Neural cell (in vitro differentiated cells): ENCODE measurements at regions not wholly inside any gene's neighbourhood (a gene's known extent, or its start where the extent isn't known, plus 50 kb on each side); places are given as distances from the start of the nearest gene placed in this dataset.

Source experiments
- H2AFZ ChIP-seq: fragments of 200-600, 300-800 bp; sonication (generic), shearing (Covaris generic); 2 replicates; pipeline ENCODE4 v1.6.0; 2014; ENCODE audit warnings: low read depth, mild to moderate bottlenecking, antibody characterized with exemption, low read length, moderate library complexity
- H3F3A ChIP-seq: fragments of 200-600 bp; shearing (Covaris generic); 2 replicates; pipeline ENCODE4 v1.6.1; 2016; ENCODE audit warnings: mild to moderate bottlenecking, moderate library complexity, mixed read lengths, antibody characterized with exemption, low read length; ENCODE audit not compliant: insufficient read depth, poor library complexity, severe bottlenecking
- H3K27ac ChIP-seq: fragments of 200-600, 300-800 bp; sonication (generic), shearing (Covaris generic); 2 replicates; pipeline ENCODE4 v1.5.1; 2014; ENCODE audit warnings: mild to moderate bottlenecking, low read length, moderate library complexity
- H3K27me3 ChIP-seq: fragments of 300-800, 200-600 bp; sonication (generic), shearing (Covaris generic); 2 replicates; pipeline ENCODE4 v1.6.0; 2014; ENCODE audit warnings: mild to moderate bottlenecking, low read depth, low read length, moderate library complexity; ENCODE audit not compliant: insufficient read depth
- H3K36me3 ChIP-seq: fragments of 300-800, 200-600 bp; sonication (generic), shearing (Covaris generic); 2 replicates; pipeline ENCODE4 v1.5.1; 2014; ENCODE audit warnings: mild to moderate bottlenecking, antibody characterized with exemption, low read length, moderate library complexity; ENCODE audit not compliant: insufficient read depth
- H3K4me2 ChIP-seq: fragments of 300-800, 200-600 bp; sonication (generic), shearing (Covaris generic); 2 replicates; pipeline ENCODE4 v1.6.0; 2014; ENCODE audit warnings: mild to moderate bottlenecking, low read length
- H3K4me3 ChIP-seq: fragments of 300-800, 200-600 bp; sonication (generic), shearing (Covaris generic); 2 replicates; pipeline ENCODE4 v1.5.1; 2014; ENCODE audit warnings: mild to moderate bottlenecking, low read length, moderate library complexity
- H3K79me2 ChIP-seq: fragments of 200-600 bp; shearing (Covaris generic); replicated peaks from 2 replicates; pipeline ENCODE4 v1.6.0; 2014; ENCODE audit warnings: mild to moderate bottlenecking, low read length, moderate library complexity; ENCODE audit not compliant: insufficient read depth
- H3K9ac ChIP-seq: fragments of 300-800, 200-600 bp; sonication (generic), shearing (Covaris generic); 2 replicates; pipeline ENCODE4 v1.6.1; 2016; ENCODE audit warnings: mild to moderate bottlenecking, low read length, mixed read lengths
- H3K9me2 ChIP-seq: fragments of 200-600 bp; shearing (Covaris generic); 2 replicates; pipeline ENCODE4 v1.6.1; 2016; ENCODE audit warnings: mild to moderate bottlenecking, low read length, mixed read lengths; ENCODE audit not compliant: insufficient read depth
- H3K9me3 ChIP-seq: fragments of 200-600, 300-800 bp; sonication (generic), shearing (Covaris generic); 2 replicates; pipeline ENCODE4 v1.6.1; 2016; ENCODE audit warnings: mild to moderate bottlenecking, mixed run types, low read length, moderate library complexity, mixed read lengths
- H4K20me1 ChIP-seq: fragments of 200-600 bp; shearing (Covaris generic); 2 replicates; pipeline ENCODE4 v1.6.1; 2016; ENCODE audit warnings: mild to moderate bottlenecking, mixed run types; ENCODE audit not compliant: insufficient read depth
- EP300 ChIP-seq: fragments of 450-650 bp; conservative IDR thresholded peaks from 2 replicates; pipeline ENCODE4 v1.6.1; 2014; ENCODE audit warnings: antibody characterized with exemption, mild to moderate bottlenecking, moderate library complexity; ENCODE audit not compliant: poor library complexity, severe bottlenecking
- EZH2 ChIP-seq: fragments of 200-600, 300-800 bp; shearing (Covaris generic), sonication (generic); IDR thresholded peaks from 2 replicates; pipeline ENCODE4 v1.6.1; 2014; ENCODE audit warnings: antibody characterized with exemption, low read length, borderline replicate concordance, mild to moderate bottlenecking; ENCODE audit not compliant: insufficient read depth, poor library complexity, severe bottlenecking
- MXI1 ChIP-seq: fragments of 450-650 bp; conservative IDR thresholded peaks from 2 replicates; pipeline ENCODE4 v1.6.1; 2014; ENCODE audit warnings: antibody characterized with exemption, mild to moderate bottlenecking; ENCODE audit not compliant: poor library complexity, severe bottlenecking
- POLR2AphosphoS5 ChIP-seq: IDR thresholded peaks from 2 replicates; pipeline ENCODE4 v1.6.1; 2012
- RAD21 ChIP-seq: fragments of 450-650 bp; conservative IDR thresholded peaks from 2 replicates; pipeline ENCODE4 v1.6.1; 2014; ENCODE audit warnings: antibody characterized with exemption, mild to moderate bottlenecking, moderate library complexity
- SMC3 ChIP-seq: fragments of 450-650 bp; conservative IDR thresholded peaks from 2 replicates; pipeline ENCODE4 v1.6.1; 2014; ENCODE audit warnings: antibody characterized with exemption, mild to moderate bottlenecking, moderate library complexity; ENCODE audit not compliant: poor library complexity
- TAF1 ChIP-seq: IDR thresholded peaks from 2 replicates; pipeline ENCODE4 v1.6.1; 2012; ENCODE audit warnings: low read depth
- TF ChIP-seq, protein P1 (sequence below): IDR thresholded peaks from 2 replicates; pipeline ENCODE4 v1.6.1; 2012; ENCODE audit warnings: borderline replicate concordance
- TF ChIP-seq, protein P2 (sequence below): fragments of 450-650 bp; IDR thresholded peaks from 2 replicates; pipeline ENCODE4 v1.5.1; 2014; ENCODE audit warnings: antibody characterized with exemption, mild to moderate bottlenecking, moderate library complexity; ENCODE audit not compliant: poor library complexity, severe bottlenecking

DNA sequence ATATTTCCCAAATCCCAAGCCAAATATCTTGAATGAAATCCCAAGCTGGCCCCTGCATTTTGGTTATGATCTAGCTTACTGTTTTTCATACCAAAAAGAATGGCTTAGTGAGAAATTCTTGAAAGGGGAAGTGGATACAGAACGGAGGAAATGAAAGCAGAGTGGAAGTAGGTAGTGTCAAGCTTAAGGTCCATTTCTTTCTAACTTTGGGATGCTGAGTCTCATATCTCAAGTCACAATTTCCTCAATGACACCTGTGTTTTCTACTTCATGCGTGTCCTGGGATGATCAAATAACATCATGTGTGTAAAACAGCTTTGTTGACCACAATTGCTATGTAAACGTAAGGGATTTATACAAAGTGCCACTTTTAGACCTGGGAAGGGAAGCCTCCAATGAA is 238.8 kb upstream of the SLC35B3 start:
- H3K27ac ChIP-seq = no peak overlapping the region
- no peaks in the 10 kb centered on the region for H3K27me3 ChIP-seq
- no peaks in the 10 kb centered on the region for H3K79me2 ChIP-seq
- H3K4me3 ChIP-seq = no peak overlapping the region
- H3K9ac ChIP-seq = no peak overlapping the region
- H3F3A ChIP-seq = no peaks in the 10 kb centered on the region
- H3K4me2 ChIP-seq = no peak overlapping the region
- no peak for TF ChIP-seq MXI1
- TF ChIP-seq, protein P1, sequence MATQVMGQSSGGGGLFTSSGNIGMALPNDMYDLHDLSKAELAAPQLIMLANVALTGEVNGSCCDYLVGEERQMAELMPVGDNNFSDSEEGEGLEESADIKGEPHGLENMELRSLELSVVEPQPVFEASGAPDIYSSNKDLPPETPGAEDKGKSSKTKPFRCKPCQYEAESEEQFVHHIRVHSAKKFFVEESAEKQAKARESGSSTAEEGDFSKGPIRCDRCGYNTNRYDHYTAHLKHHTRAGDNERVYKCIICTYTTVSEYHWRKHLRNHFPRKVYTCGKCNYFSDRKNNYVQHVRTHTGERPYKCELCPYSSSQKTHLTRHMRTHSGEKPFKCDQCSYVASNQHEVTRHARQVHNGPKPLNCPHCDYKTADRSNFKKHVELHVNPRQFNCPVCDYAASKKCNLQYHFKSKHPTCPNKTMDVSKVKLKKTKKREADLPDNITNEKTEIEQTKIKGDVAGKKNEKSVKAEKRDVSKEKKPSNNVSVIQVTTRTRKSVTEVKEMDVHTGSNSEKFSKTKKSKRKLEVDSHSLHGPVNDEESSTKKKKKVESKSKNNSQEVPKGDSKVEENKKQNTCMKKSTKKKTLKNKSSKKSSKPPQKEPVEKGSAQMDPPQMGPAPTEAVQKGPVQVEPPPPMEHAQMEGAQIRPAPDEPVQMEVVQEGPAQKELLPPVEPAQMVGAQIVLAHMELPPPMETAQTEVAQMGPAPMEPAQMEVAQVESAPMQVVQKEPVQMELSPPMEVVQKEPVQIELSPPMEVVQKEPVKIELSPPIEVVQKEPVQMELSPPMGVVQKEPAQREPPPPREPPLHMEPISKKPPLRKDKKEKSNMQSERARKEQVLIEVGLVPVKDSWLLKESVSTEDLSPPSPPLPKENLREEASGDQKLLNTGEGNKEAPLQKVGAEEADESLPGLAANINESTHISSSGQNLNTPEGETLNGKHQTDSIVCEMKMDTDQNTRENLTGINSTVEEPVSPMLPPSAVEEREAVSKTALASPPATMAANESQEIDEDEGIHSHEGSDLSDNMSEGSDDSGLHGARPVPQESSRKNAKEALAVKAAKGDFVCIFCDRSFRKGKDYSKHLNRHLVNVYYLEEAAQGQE = no peak
- TF ChIP-seq SMC3 = no peak
- no peak for TF ChIP-seq RAD21
- TF ChIP-seq TAF1 = no peak
- TF ChIP-seq, protein P2, sequence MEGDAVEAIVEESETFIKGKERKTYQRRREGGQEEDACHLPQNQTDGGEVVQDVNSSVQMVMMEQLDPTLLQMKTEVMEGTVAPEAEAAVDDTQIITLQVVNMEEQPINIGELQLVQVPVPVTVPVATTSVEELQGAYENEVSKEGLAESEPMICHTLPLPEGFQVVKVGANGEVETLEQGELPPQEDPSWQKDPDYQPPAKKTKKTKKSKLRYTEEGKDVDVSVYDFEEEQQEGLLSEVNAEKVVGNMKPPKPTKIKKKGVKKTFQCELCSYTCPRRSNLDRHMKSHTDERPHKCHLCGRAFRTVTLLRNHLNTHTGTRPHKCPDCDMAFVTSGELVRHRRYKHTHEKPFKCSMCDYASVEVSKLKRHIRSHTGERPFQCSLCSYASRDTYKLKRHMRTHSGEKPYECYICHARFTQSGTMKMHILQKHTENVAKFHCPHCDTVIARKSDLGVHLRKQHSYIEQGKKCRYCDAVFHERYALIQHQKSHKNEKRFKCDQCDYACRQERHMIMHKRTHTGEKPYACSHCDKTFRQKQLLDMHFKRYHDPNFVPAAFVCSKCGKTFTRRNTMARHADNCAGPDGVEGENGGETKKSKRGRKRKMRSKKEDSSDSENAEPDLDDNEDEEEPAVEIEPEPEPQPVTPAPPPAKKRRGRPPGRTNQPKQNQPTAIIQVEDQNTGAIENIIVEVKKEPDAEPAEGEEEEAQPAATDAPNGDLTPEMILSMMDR = no peak
- H2AFZ ChIP-seq = no peak overlapping the region
- H3K36me3 ChIP-seq = no peaks in the 10 kb centered on the region
- H3K9me2 ChIP-seq = no peaks in the 10 kb centered on the region
- no peaks in the 10 kb centered on the region for H3K9me3 ChIP-seq
- H4K20me1 ChIP-seq = no peaks in the 10 kb centered on the region

DNA sequence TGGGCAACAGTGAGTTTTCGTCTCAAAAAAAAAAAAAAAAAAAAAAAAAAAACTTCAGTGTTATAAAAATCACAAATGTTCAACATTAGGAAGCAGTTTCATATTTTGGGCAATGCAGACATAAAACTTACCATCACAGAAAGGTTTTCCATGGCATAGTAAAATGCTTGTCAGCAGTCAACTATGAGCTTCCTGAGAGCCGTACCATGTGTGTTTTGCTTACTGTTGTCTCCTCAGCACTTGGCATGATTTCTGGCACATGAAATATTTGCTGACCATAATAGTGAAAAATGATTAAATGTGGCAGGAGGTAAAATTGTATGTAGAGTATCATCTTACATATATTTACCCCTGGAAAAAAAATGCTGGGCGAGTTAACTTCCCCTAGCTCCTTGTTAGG is 237.5 kb upstream of the SLC35B3 start:
- H3K9ac ChIP-seq = no peak overlapping the region
- no peaks in the 10 kb centered on the region for H3K36me3 ChIP-seq
- no peak overlapping the region for H2AFZ ChIP-seq
- TF ChIP-seq TAF1 = no peak
- no peak for TF ChIP-seq POLR2AphosphoS5
- no peak for TF ChIP-seq EP300
- TF ChIP-seq, protein P1 = no peak
- TF ChIP-seq EZH2 = no peak
- TF ChIP-seq, protein P2 = no peak
- TF ChIP-seq SMC3 = no peak
- TF ChIP-seq MXI1 = no peak
- no peak for TF ChIP-seq RAD21
- H3K4me2 ChIP-seq = no peak overlapping the region
- H3K9me2 ChIP-seq = no peaks in the 10 kb centered on the region
- no peaks in the 10 kb centered on the region for H3K9me3 ChIP-seq
- no peaks in the 10 kb centered on the region for H3K27me3 ChIP-seq
- H3F3A ChIP-seq = no peaks in the 10 kb centered on the region
- no peak overlapping the region for H3K27ac ChIP-seq
- no peaks in the 10 kb centered on the region for H4K20me1 ChIP-seq
- H3K79me2 ChIP-seq = no peaks in the 10 kb centered on the region
- H3K4me3 ChIP-seq = no peak overlapping the region
